GM23338 (cell line): ENCODE measurements at regions not wholly inside any gene's neighbourhood (a gene's known extent, or its start where the extent isn't known, plus 50 kb on each side); places are given as distances from the start of the nearest gene placed in this dataset.
"Not testable (repeated sequence)": the region's sequence is repeated elsewhere in the genome, so short reads cannot be mapped to it uniquely, and the experiment has no call there.

Experiments
- ATAC-seq: fragments of 200-7000 bp; cut with Tn5 transposase; 3 replicates; pipeline ENCODE4 v1.9.1; 2020
- DNase-seq: peaks from one replicate; pipeline ENCODE4 v3.0.0-alpha.2; 2015; ENCODE audit warnings: low spot score
- H2AFZ ChIP-seq: fragments of 200-600 bp; sonication (generic); 2 replicates; pipeline ENCODE4 v1.8.0; 2016; ENCODE audit warnings: antibody characterized with exemption, mild to moderate bottlenecking, moderate library complexity
- H3F3A ChIP-seq: fragments of 200-600 bp; sonication (generic); replicated peaks from 2 replicates; pipeline ENCODE4 v1.8.0; 2017; ENCODE audit warnings: antibody characterized with exemption, mixed run types, low read depth
- H3K27ac ChIP-seq: fragments of 200-600 bp; sonication (generic); 2 replicates; pipeline ENCODE4 v1.6.1; 2016; ENCODE audit warnings: low read depth
- H3K27me3 ChIP-seq: fragments of 200-600 bp; sonication (generic); 2 replicates; pipeline ENCODE4 v1.8.0; 2016; ENCODE audit warnings: mild to moderate bottlenecking, mixed run types, moderate library complexity; ENCODE audit not compliant: insufficient read depth
- H3K36me3 ChIP-seq: fragments of 200-600 bp; sonication (generic); 2 replicates; pipeline ENCODE4 v1.8.0; 2016; ENCODE audit warnings: mild to moderate bottlenecking; ENCODE audit not compliant: insufficient read depth
- H3K4me1 ChIP-seq: fragments of 200-600 bp; sonication (generic); 2 replicates; pipeline ENCODE4 v1.8.0; 2016; ENCODE audit warnings: mild to moderate bottlenecking, moderate library complexity; ENCODE audit not compliant: insufficient read depth
- H3K4me2 ChIP-seq: fragments of 200-600 bp; sonication (generic); 2 replicates; pipeline ENCODE4 v1.7.1; 2017; ENCODE audit warnings: mixed run types
- H3K4me3 ChIP-seq: fragments of 200-600 bp; sonication (generic); 2 replicates; pipeline ENCODE4 v1.6.1; 2016; ENCODE audit warnings: mixed run types
- H3K79me2 ChIP-seq: fragments of 200-600 bp; sonication (generic); replicated peaks from 2 replicates; pipeline ENCODE4 v1.8.0; 2017; ENCODE audit warnings: mild to moderate bottlenecking; ENCODE audit not compliant: insufficient read depth
- H3K9me2 ChIP-seq: fragments of 200-600 bp; sonication (generic); 2 replicates; pipeline ENCODE4 v1.8.0; 2017; ENCODE audit not compliant: insufficient read depth
- H4K20me1 ChIP-seq: fragments of 200-600 bp; sonication (generic); replicated peaks from 2 replicates; pipeline ENCODE4 v1.8.0; 2017; ENCODE audit warnings: mild to moderate bottlenecking; ENCODE audit not compliant: insufficient read depth
- H3K27ac Mint-ChIP-seq: 2 replicates; pipeline ENCODE4 v1.8.0; 2020; ENCODE audit warnings: inconsistent platforms, mild to moderate bottlenecking, moderate library complexity, mixed read lengths
- H3K27me3 Mint-ChIP-seq: 3 replicates; pipeline ENCODE4 v1.8.0; 2022; ENCODE audit warnings: low read depth, mild to moderate bottlenecking, moderate library complexity, mixed read lengths, inconsistent platforms; ENCODE audit not compliant: insufficient read depth, poor library complexity
- H3K36me3 Mint-ChIP-seq: 3 replicates; pipeline ENCODE4 v1.8.0; 2021; ENCODE audit warnings: low read depth, mild to moderate bottlenecking, inconsistent platforms, moderate library complexity, mixed read lengths
- H3K4me1 Mint-ChIP-seq: 3 replicates; pipeline ENCODE4 v1.8.0; 2020; ENCODE audit warnings: mild to moderate bottlenecking, inconsistent platforms, mixed read lengths
- H3K4me3 Mint-ChIP-seq: 3 replicates; pipeline ENCODE4 v1.8.0; 2021; ENCODE audit warnings: moderate library complexity, mild to moderate bottlenecking, inconsistent platforms, mixed read lengths
- H3K9me3 Mint-ChIP-seq: 3 replicates; pipeline ENCODE4 v1.8.0; 2020; ENCODE audit warnings: moderate library complexity, mild to moderate bottlenecking, inconsistent platforms, mixed read lengths
- CREB1 ChIP-seq: fragments of 250-450 bp; sonication (Bioruptor Pico); IDR thresholded peaks from 2 replicates; pipeline ENCODE4 v1.5.0; 2020; ENCODE audit warnings: low read depth, mild to moderate bottlenecking, moderate library complexity
- JUNB ChIP-seq: IDR thresholded peaks from one replicate; pipeline ENCODE4 v1.6.1; 2016; ENCODE audit warnings: antibody characterized with exemption; ENCODE audit not compliant: unreplicated experiment
- NANOG ChIP-seq: IDR thresholded peaks from 2 replicates; pipeline ENCODE4 v1.6.1; 2016; ENCODE audit warnings: antibody characterized with exemption, borderline replicate concordance
- POLR2AphosphoS5 ChIP-seq: IDR thresholded peaks from 2 replicates; pipeline ENCODE4 v1.6.1; 2016; ENCODE audit warnings: antibody characterized with exemption, low read depth
- STAT1 ChIP-seq: IDR thresholded peaks from one replicate; pipeline ENCODE4 v1.6.1; 2016; ENCODE audit warnings: antibody characterized with exemption; ENCODE audit not compliant: unreplicated experiment
- ZNF114 ChIP-seq: fragments of 250-450 bp; sonication (Bioruptor Pico); IDR thresholded peaks from 2 replicates; pipeline ENCODE4 v1.5.0; 2020; ENCODE audit warnings: mild to moderate bottlenecking, moderate library complexity
- ZNF331 ChIP-seq: fragments of 250-450 bp; sonication (Bioruptor Pico); IDR thresholded peaks from 2 replicates; pipeline ENCODE4 v1.5.0; 2020; ENCODE audit warnings: low read depth, mild to moderate bottlenecking, moderate library complexity
- TF ChIP-seq, protein P1 (sequence below): IDR thresholded peaks from one replicate; pipeline ENCODE4 v1.6.1; 2018; ENCODE audit warnings: antibody characterized with exemption; ENCODE audit not compliant: unreplicated experiment
- TF ChIP-seq, protein P2 (sequence below), 2 experiments: fragments of 200-600 bp in 1 of 2; sonication (generic) in 1 of 2; conservative IDR thresholded peaks; 2 replicates each; pipeline versions ENCODE4 v1.5.1 to v1.6.1; 2016 to 2017; ENCODE audit warnings: antibody characterized with exemption in 2 of 2, low read depth in 2 of 2, mild to moderate bottlenecking in 2 of 2, moderate library complexity in 1 of 2
- TF ChIP-seq, protein P3 (sequence below): IDR thresholded peaks from 2 replicates; pipeline ENCODE4 v1.6.1; 2016; ENCODE audit warnings: antibody characterized with exemption
- TF ChIP-seq, protein P4 (sequence below): fragments of 250-450 bp; sonication (Bioruptor Pico); IDR thresholded peaks from 2 replicates; pipeline ENCODE4 v1.5.0; 2020; ENCODE audit warnings: mild to moderate bottlenecking, moderate library complexity

DNA sequence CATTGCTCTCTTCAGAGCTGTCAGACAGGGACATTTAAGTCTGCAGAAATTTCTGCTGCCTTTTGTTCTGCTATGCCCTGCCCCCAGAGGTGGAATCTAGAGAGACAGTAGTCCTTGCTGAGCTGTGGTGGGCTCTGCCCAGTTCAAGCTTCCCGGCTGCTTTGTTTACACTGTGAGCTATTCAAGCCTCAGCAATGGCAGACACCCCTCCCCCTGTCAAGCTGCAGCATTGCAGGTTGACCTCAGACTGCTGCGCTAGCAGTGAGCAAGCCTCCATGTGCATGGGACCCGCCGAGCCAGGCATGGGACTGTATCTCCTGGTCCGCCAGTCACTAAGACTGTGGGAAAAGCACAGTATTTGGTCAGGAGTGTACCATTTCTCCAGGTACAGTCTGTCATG, 53.6 kb upstream of the MAPK10 start:
- H3K9me2 ChIP-seq, H3K27ac ChIP-seq, H3K27ac Mint-ChIP-seq, H3K36me3 ChIP-seq, H3K27me3 ChIP-seq, H3K4me1 ChIP-seq, H3K4me2 ChIP-seq, H3K79me2 ChIP-seq, H3F3A ChIP-seq, H3K4me1 Mint-ChIP-seq, H3K4me3 Mint-ChIP-seq, H3K4me3 ChIP-seq, H3K27me3 Mint-ChIP-seq, H4K20me1 ChIP-seq: not testable (repeated sequence)
- peak; percentile 51 for DNase-seq
- H2AFZ ChIP-seq, result peak overlapping the region; percentile 85
- peak; percentile 50 for ATAC-seq
- peaks cover 27% of the 10 kb centered on the region for H3K36me3 Mint-ChIP-seq
- H3K9me3 Mint-ChIP-seq, result peaks cover 32% of the 10 kb centered on the region

DNA sequence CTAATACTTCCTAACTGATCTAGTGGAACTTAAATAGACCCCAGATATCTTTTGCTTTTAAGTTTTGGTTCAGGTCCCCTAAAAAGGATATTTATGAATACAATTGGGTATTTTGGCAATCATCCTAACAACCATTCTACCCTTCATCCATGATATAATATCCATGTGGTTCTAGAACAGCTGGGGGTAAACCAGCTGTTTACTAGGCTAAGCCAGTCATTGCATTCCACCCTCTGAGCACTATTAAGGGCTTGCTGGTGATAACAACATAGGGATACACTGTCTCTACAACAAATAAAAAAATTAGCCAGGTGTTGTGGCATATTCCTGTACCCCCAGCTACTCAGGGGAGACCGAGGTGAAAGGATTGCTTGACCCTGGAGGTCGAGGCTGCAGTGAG, 54.8 kb upstream of the MAPK10 start:
- no peaks in the 10 kb centered on the region for H4K20me1 ChIP-seq
- H3K27ac ChIP-seq, result no peak overlapping the region
- 0 out of 2 replicates have a peak, but pooled peaks cover 6% of the 10 kb centered on the region for H3K4me1 ChIP-seq
- H3K4me1 Mint-ChIP-seq, result peaks cover 7% of the 10 kb centered on the region; the same call in 2 of the 3 replicates
- H3K27me3 ChIP-seq, result no peaks in the 10 kb centered on the region
- H3K4me3 Mint-ChIP-seq, result no peak overlapping the region
- no peaks in the 10 kb centered on the region for H3K79me2 ChIP-seq
- H3K4me3 ChIP-seq, result no peak overlapping the region
- no peak overlapping the region for H2AFZ ChIP-seq
- no peak overlapping the region for H3K4me2 ChIP-seq
- no peak for ATAC-seq
- no peaks in the 10 kb centered on the region for H3F3A ChIP-seq
- no peak overlapping the region for H3K27ac Mint-ChIP-seq
- DNase-seq, result no peak
- H3K36me3 ChIP-seq, result no peaks in the 10 kb centered on the region; the same call in 1 of the 2 replicates
- H3K36me3 Mint-ChIP-seq, result peaks cover 26% of the 10 kb centered on the region
- peaks cover 23% of the 10 kb centered on the region for H3K9me3 Mint-ChIP-seq
- no peaks in the 10 kb centered on the region for H3K27me3 Mint-ChIP-seq
- no peaks in the 10 kb centered on the region; the same call in 1 of the 2 replicates for H3K9me2 ChIP-seq
- TF ChIP-seq ZNF331 (CRISPR knock-in tag) (no peak), JUNB (no peak), NANOG (no peak), ZNF114 (no peak), CREB1 (CRISPR knock-in tag) (no peak), POLR2AphosphoS5 (no peak), STAT1 (no peak)
- TF ChIP-seq, protein P1, sequence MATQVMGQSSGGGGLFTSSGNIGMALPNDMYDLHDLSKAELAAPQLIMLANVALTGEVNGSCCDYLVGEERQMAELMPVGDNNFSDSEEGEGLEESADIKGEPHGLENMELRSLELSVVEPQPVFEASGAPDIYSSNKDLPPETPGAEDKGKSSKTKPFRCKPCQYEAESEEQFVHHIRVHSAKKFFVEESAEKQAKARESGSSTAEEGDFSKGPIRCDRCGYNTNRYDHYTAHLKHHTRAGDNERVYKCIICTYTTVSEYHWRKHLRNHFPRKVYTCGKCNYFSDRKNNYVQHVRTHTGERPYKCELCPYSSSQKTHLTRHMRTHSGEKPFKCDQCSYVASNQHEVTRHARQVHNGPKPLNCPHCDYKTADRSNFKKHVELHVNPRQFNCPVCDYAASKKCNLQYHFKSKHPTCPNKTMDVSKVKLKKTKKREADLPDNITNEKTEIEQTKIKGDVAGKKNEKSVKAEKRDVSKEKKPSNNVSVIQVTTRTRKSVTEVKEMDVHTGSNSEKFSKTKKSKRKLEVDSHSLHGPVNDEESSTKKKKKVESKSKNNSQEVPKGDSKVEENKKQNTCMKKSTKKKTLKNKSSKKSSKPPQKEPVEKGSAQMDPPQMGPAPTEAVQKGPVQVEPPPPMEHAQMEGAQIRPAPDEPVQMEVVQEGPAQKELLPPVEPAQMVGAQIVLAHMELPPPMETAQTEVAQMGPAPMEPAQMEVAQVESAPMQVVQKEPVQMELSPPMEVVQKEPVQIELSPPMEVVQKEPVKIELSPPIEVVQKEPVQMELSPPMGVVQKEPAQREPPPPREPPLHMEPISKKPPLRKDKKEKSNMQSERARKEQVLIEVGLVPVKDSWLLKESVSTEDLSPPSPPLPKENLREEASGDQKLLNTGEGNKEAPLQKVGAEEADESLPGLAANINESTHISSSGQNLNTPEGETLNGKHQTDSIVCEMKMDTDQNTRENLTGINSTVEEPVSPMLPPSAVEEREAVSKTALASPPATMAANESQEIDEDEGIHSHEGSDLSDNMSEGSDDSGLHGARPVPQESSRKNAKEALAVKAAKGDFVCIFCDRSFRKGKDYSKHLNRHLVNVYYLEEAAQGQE, result no peak
- TF ChIP-seq, protein P2, sequence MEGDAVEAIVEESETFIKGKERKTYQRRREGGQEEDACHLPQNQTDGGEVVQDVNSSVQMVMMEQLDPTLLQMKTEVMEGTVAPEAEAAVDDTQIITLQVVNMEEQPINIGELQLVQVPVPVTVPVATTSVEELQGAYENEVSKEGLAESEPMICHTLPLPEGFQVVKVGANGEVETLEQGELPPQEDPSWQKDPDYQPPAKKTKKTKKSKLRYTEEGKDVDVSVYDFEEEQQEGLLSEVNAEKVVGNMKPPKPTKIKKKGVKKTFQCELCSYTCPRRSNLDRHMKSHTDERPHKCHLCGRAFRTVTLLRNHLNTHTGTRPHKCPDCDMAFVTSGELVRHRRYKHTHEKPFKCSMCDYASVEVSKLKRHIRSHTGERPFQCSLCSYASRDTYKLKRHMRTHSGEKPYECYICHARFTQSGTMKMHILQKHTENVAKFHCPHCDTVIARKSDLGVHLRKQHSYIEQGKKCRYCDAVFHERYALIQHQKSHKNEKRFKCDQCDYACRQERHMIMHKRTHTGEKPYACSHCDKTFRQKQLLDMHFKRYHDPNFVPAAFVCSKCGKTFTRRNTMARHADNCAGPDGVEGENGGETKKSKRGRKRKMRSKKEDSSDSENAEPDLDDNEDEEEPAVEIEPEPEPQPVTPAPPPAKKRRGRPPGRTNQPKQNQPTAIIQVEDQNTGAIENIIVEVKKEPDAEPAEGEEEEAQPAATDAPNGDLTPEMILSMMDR (conservative IDR thresholded peaks at IDR 0.05; ENCODE audit: low read depth in 2 of 2), result no peak
- TF ChIP-seq, protein P3, sequence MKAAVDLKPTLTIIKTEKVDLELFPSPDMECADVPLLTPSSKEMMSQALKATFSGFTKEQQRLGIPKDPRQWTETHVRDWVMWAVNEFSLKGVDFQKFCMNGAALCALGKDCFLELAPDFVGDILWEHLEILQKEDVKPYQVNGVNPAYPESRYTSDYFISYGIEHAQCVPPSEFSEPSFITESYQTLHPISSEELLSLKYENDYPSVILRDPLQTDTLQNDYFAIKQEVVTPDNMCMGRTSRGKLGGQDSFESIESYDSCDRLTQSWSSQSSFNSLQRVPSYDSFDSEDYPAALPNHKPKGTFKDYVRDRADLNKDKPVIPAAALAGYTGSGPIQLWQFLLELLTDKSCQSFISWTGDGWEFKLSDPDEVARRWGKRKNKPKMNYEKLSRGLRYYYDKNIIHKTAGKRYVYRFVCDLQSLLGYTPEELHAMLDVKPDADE, result no peak
- TF ChIP-seq, protein P4, sequence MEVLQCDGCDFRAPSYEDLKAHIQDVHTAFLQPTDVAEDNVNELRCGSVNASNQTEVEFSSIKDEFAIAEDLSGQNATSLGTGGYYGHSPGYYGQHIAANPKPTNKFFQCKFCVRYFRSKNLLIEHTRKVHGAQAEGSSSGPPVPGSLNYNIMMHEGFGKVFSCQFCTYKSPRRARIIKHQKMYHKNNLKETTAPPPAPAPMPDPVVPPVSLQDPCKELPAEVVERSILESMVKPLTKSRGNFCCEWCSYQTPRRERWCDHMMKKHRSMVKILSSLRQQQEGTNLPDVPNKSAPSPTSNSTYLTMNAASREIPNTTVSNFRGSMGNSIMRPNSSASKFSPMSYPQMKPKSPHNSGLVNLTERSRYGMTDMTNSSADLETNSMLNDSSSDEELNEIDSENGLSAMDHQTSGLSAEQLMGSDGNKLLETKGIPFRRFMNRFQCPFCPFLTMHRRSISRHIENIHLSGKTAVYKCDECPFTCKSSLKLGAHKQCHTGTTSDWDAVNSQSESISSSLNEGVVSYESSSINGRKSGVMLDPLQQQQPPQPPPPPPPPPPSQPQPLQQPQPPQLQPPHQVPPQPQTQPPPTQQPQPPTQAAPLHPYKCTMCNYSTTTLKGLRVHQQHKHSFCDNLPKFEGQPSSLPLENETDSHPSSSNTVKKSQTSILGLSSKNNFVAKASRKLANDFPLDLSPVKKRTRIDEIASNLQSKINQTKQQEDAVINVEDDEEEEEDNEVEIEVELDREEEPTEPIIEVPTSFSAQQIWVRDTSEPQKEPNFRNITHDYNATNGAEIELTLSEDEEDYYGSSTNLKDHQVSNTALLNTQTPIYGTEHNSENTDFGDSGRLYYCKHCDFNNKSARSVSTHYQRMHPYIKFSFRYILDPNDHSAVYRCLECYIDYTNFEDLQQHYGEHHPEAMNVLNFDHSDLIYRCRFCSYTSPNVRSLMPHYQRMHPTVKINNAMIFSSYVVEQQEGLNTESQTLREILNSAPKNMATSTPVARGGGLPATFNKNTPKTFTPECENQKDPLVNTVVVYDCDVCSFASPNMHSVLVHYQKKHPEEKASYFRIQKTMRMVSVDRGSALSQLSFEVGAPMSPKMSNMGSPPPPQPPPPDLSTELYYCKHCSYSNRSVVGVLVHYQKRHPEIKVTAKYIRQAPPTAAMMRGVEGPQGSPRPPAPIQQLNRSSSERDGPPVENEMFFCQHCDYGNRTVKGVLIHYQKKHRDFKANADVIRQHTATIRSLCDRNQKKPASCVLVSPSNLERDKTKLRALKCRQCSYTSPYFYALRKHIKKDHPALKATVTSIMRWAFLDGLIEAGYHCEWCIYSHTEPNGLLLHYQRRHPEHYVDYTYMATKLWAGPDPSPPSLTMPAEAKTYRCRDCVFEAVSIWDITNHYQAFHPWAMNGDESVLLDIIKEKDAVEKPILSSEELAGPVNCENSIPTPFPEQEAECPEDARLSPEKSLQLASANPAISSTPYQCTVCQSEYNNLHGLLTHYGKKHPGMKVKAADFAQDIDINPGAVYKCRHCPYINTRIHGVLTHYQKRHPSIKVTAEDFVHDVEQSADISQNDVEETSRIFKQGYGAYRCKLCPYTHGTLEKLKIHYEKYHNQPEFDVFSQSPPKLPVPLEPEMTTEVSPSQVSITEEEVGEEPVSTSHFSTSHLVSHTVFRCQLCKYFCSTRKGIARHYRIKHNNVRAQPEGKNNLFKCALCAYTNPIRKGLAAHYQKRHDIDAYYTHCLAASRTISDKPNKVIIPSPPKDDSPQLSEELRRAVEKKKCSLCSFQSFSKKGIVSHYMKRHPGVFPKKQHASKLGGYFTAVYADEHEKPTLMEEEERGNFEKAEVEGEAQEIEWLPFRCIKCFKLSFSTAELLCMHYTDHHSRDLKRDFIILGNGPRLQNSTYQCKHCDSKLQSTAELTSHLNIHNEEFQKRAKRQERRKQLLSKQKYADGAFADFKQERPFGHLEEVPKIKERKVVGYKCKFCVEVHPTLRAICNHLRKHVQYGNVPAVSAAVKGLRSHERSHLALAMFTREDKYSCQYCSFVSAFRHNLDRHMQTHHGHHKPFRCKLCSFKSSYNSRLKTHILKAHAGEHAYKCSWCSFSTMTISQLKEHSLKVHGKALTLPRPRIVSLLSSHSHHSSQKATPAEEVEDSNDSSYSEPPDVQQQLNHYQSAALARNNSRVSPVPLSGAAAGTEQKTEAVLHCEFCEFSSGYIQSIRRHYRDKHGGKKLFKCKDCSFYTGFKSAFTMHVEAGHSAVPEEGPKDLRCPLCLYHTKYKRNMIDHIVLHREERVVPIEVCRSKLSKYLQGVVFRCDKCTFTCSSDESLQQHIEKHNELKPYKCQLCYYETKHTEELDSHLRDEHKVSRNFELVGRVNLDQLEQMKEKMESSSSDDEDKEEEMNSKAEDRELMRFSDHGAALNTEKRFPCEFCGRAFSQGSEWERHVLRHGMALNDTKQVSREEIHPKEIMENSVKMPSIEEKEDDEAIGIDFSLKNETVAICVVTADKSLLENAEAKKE (CRISPR knock-in tag), result no peak
